ENCODE measurements at regions not wholly inside any gene's neighbourhood (a gene's known extent, or its start where the extent isn't known, plus 50 kb on each side); places are given as distances from the start of the nearest gene placed in this dataset.

DNA sequence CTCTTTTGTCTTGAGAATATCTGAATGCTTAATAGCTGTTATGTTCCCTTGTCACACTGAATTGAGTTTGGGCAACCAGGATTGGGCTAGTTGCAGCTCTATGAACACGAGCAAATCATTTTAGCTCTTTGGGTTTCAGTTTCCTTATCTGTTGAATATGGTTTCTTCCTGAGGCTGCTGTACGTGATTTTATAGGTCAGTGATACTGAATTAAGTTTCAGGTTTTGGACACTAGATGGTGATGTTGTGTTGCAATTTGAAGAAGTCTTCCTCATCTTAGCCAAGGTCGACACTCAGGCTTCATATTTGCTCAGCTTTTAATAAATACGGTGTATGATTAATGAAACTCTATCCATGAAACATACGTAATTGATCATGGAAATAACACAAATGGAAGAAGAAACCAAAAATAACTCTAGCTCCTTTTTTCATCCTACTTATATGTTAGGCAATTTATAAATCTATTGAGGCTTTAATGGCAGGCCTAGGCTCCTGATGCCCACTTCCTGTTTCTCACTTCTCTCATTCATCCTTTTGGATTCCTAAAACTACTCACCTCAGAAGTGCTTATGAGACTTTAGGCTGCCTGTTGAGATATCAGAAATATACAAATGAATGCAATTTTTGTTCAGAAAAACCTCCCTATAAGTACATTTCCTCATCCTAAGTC is 354.1 kb upstream of the MAP3K7 start:
- no peaks in the 10 kb centered on the region for H3K4me1 ChIP-seq (replicated peaks in 1 of 4; ENCODE audit: control insufficient read depth in 3 of 4, insufficient read depth in 4 of 4, low read length in 3 of 4)
- H3K9ac ChIP-seq (replicated peaks in 1 of 4; ENCODE audit: extremely low read depth in 1 of 4, low read depth in 3 of 4, low read length in 3 of 4): no peak overlapping the region
- H2BK12ac ChIP-seq (ENCODE audit: low read depth, low read length): no peak overlapping the region
- no peaks in the 10 kb centered on the region for H3K9me3 ChIP-seq (ENCODE audit: insufficient read depth in 2 of 2, low read depth in 1 of 2, low read length in 1 of 2)
- no peaks in the 10 kb centered on the region for H3K36me3 ChIP-seq (ENCODE audit: control insufficient read depth in 2 of 4, insufficient read depth in 4 of 4, low read length in 3 of 4)
- no peaks in the 10 kb centered on the region for H3K79me2 ChIP-seq (ENCODE audit: control insufficient read depth in 1 of 2, insufficient read depth in 2 of 2, low read length in 2 of 2)
- TF ChIP-seq SUZ12 (IDR thresholded peaks at IDR 0.05; ENCODE audit: low read length) (no peak), CTCF (IDR thresholded peaks at IDR 0.05; ENCODE audit: control extremely low read depth in 1 of 3, insufficient read depth in 1 of 3, low read depth in 1 of 3, low read length in 3 of 3) (peak in 2 of 3 experiments; percentile 36 to 55; a peak in 2 of 4 replicates), RAD21 (IDR thresholded peaks at IDR 0.05 in 1 of 2, conservative IDR thresholded peaks at IDR 0.05 in 1 of 2; ENCODE audit: low read depth in 2 of 2, low read length in 2 of 2) (peak; percentile 87)
- H4K20me1 ChIP-seq (replicated peaks in 1 of 2; ENCODE audit: control insufficient read depth in 1 of 2, insufficient read depth in 2 of 2, low read length in 2 of 2): no peaks in the 10 kb centered on the region
- no peak overlapping the region for H3K14ac ChIP-seq (ENCODE audit: insufficient read length)
- no peak overlapping the region for H4K91ac ChIP-seq (replicated peaks; ENCODE audit: insufficient read length, low read length)
- no peak overlapping the region for H2BK20ac ChIP-seq (ENCODE audit: low read length)
- H3K56ac ChIP-seq (replicated peaks; ENCODE audit: insufficient read length, low read depth, low read length): no peak overlapping the region
- H4K8ac ChIP-seq (ENCODE audit: extremely low read depth, insufficient read depth, low read length): no peak overlapping the region
- H3K4me3 ChIP-seq (ENCODE audit: extremely low read depth in 1 of 4, insufficient read depth in 2 of 4, low read depth in 3 of 4, low read length in 4 of 4): no peak overlapping the region
- no peak overlapping the region for H2BK120ac ChIP-seq (replicated peaks; ENCODE audit: low read depth, low read length)
- no peak overlapping the region for H2AK5ac ChIP-seq (ENCODE audit: low read depth, low read length)
- H3K27ac ChIP-seq (ENCODE audit: low read depth, low read length): no peak overlapping the region
- no peak overlapping the region for H3K18ac ChIP-seq (ENCODE audit: extremely low read depth, low read length)
- WGBS, 2 experiments (ENCODE audit: extremely low coverage in 1 of 2, insufficient coverage in 1 of 2, insufficient read length in 1 of 2, insufficient replicate concordance in 2 of 2, low coverage in 1 of 2, low lambda C conversion rate in 2 of 2, missing lambda C conversion rate in 1 of 2): 54% methylated on average over 5 of the region's 5 CpGs; no CpG with 5 or more reads in 1 of the 2 experiments
- no peak overlapping the region for H3K4me2 ChIP-seq (ENCODE audit: insufficient read depth in 1 of 2, low read depth in 2 of 2, low read length in 2 of 2)
- H3K23me2 ChIP-seq (ENCODE audit: low read depth, low read length): no peaks in the 10 kb centered on the region
- no peaks in the 10 kb centered on the region for H3K27me3 ChIP-seq (replicated peaks in 1 of 4; ENCODE audit: control insufficient read depth in 3 of 4, extremely low read depth in 1 of 4, insufficient read depth in 3 of 4, low read length in 3 of 4)
- FAIRE-seq: peak; percentile 68
- ChIA-PET CTCF (ENCODE audit: partially characterized antibody) (interaction anchor here (0.6 to 4.3 kb wide), 39 partner anchors 8 to 1646 kb away, joined by 3 to 34 read pairs (median 3); no protein-coding TSS in a partner anchor), POLR2A (ENCODE audit: partially characterized antibody) (no interaction called here)
- no peak overlapping the region for H2BK5ac ChIP-seq (ENCODE audit: low read depth, low read length)
- no peaks in the 10 kb centered on the region for H3K79me1 ChIP-seq (ENCODE audit: low read depth, low read length)
- no peak for DNase-seq (ENCODE audit: low read depth in 1 of 2, low spot score in 2 of 2)
- no peak overlapping the region for H4K5ac ChIP-seq (ENCODE audit: insufficient read length, low read depth, low read length)
- H2BK15ac ChIP-seq (ENCODE audit: low read length): no peak overlapping the region
- no peak overlapping the region for H3K4ac ChIP-seq (replicated peaks; ENCODE audit: insufficient read length, low read depth, low read length)
- no peak overlapping the region for H3K23ac ChIP-seq (ENCODE audit: insufficient read length)
- no peak overlapping the region for H2AFZ ChIP-seq (ENCODE audit: low read length)

Measured in H1 (cell line).